COLO668 (cell line): ENCODE measurements at regions not wholly inside any gene's neighbourhood (a gene's known extent, or its start where the extent isn't known, plus 50 kb on each side); places are given as distances from the start of the nearest gene placed in this dataset.
"Not testable (repeated sequence)": the region's sequence is repeated elsewhere in the genome, so short reads cannot be mapped to it uniquely, and the experiment has no call there.

Experiments used
- DNase-seq: peaks from one replicate; lab custom pipeline; 2025; ENCODE audit not compliant: unreplicated experiment; lab: John Stamatoyannopoulos, UW

- DNase-seq: not testable (repeated sequence)
Measured at GRCh38 chr2:16415861-16416260, 249.8 kb downstream of the CYRIA start.

GRCh38 chr2:16413947-16414346, 251.7 kb downstream of the CYRIA start:
- no peak for DNase-seq

GRCh38 chr2:16413285-16413684, 252.3 kb downstream of the CYRIA start:
- DNase-seq: no peak

- no peak for DNase-seq
Measured at GRCh38 chr2:16412321-16413030, 253.2 kb downstream of the CYRIA start.

GRCh38 chr2:16411788-16412187, 253.8 kb downstream of the CYRIA start:
- no peak for DNase-seq

GRCh38 chr2:16409849-16410248, 255.8 kb downstream of the CYRIA start:
- no peak for DNase-seq

GRCh38 chr2:16409006-16409390, 256.6 kb downstream of the CYRIA start:
- DNase-seq: no peak

- no peak for DNase-seq
Measured at GRCh38 chr2:16408331-16409005, 257.2 kb downstream of the CYRIA start.

GRCh38 chr2:16407358-16407757, 258.3 kb downstream of the CYRIA start:
- no peak for DNase-seq

- DNase-seq: no peak
Measured at GRCh38 chr2:16406496-16407289, 258.9 kb downstream of the CYRIA start.

GRCh38 chr2:16405551-16405950, 260.1 kb downstream of the CYRIA start:
- no peak for DNase-seq

GRCh38 chr2:16404551-16405300, 260.9 kb downstream of the CYRIA start:
- no peak for DNase-seq

GRCh38 chr2:16404146-16404545, 261.5 kb downstream of the CYRIA start:
- no peak for DNase-seq

- no peak for DNase-seq
Measured at GRCh38 chr2:16402891-16403290, 262.7 kb downstream of the CYRIA start.

- DNase-seq: no peak
Measured at GRCh38 chr2:16401761-16402300, 263.8 kb downstream of the CYRIA start.

- DNase-seq: no peak
Measured at GRCh38 chr2:16400127-16400623, 265.5 kb downstream of the CYRIA start.

GRCh38 chr2:16398486-16399043, 267.1 kb downstream of the CYRIA start:
- DNase-seq: no peak

- DNase-seq: no peak
Measured at GRCh38 chr2:16397681-16398475, 267.8 kb downstream of the CYRIA start.

GRCh38 chr2:16396986-16397385, 268.6 kb downstream of the CYRIA start:
- no peak for DNase-seq

GRCh38 chr2:16396171-16396570, 269.5 kb downstream of the CYRIA start:
- DNase-seq: no peak
